ENCODE measurements at regions not wholly inside any gene's neighbourhood (a gene's known extent, or its start where the extent isn't known, plus 50 kb on each side); places are given as distances from the start of the nearest gene placed in this dataset.
"Not testable (repeated sequence)": the region's sequence is repeated elsewhere in the genome, so short reads cannot be mapped to it uniquely, and the experiment has no call there.

- Histone ChIP-seq H3K27ac (ENCODE audit: low read depth, low read length) (no peak overlapping the region), H3K4me1 (ENCODE audit: insufficient read depth, low read length) (no peaks in the 10 kb centered on the region), H3K27me3 (ENCODE audit: insufficient read depth, low read length) (no peaks in the 10 kb centered on the region), H3K4me3 (ENCODE audit: low read length in 2 of 2) (no peak overlapping the region), H3K36me3 (ENCODE audit: insufficient read depth, low read length) (no peaks in the 10 kb centered on the region), H3K9me3 (ENCODE audit: control insufficient read depth in 1 of 2, low read length in 2 of 2) (no peaks in the 10 kb centered on the region)
- POLR2A ChIA-PET (ENCODE audit: partially characterized antibody), result no interaction called here
- CTCF ChIA-PET (ENCODE audit: partially characterized antibody), result no interaction called here
- H3K27ac Mint-ChIP-seq, result no peak overlapping the region
- no peak for DNase-seq
- intact Hi-C loops (cut with micrococcal nuclease), result no loop called here
- H3K9me3 Mint-ChIP-seq, result no peaks in the 10 kb centered on the region
- H3K4me1 Mint-ChIP-seq, result no peaks in the 10 kb centered on the region
- no peaks in the 10 kb centered on the region for H3K27me3 Mint-ChIP-seq
- no peak overlapping the region for H3K4me3 Mint-ChIP-seq
- no peaks in the 10 kb centered on the region for H3K36me3 Mint-ChIP-seq
Observed at GRCh38 chr1:222000131-222000530, 258.2 kb upstream of the DUSP10 start.

- no peak overlapping the region for H3K4me3 Mint-ChIP-seq
- peaks cover 0 to 11% (median 5%) of the 10 kb centered on the region in 4 donors for H3K4me1 Mint-ChIP-seq
- no peaks in the 10 kb centered on the region for H3K9me3 Mint-ChIP-seq
- no peak for DNase-seq
- ChIA-PET POLR2A (ENCODE audit: partially characterized antibody) (no interaction called here), CTCF (ENCODE audit: partially characterized antibody) (no interaction called here)
- Histone ChIP-seq H3K4me1 (ENCODE audit: insufficient read depth, low read length) (no peaks in the 10 kb centered on the region), H3K9me3 (ENCODE audit: control insufficient read depth in 1 of 2, low read length in 2 of 2) (no peaks in the 10 kb centered on the region), H3K36me3 (ENCODE audit: insufficient read depth, low read length) (no peaks in the 10 kb centered on the region), H3K27ac (ENCODE audit: low read depth, low read length) (no peak overlapping the region), H3K4me3 (ENCODE audit: low read length in 2 of 2) (no peak overlapping the region), H3K27me3 (ENCODE audit: insufficient read depth, low read length) (no peaks in the 10 kb centered on the region)
- H3K27me3 Mint-ChIP-seq, result no peaks in the 10 kb centered on the region
- H3K36me3 Mint-ChIP-seq, result no peaks in the 10 kb centered on the region
- peak overlapping the region in 1 of 7 donors; percentile 21 for H3K27ac Mint-ChIP-seq
- intact Hi-C loops (cut with micrococcal nuclease), result no loop called here
Observed at GRCh38 chr1:221998781-221999180, 256.9 kb upstream of the DUSP10 start.

DNA sequence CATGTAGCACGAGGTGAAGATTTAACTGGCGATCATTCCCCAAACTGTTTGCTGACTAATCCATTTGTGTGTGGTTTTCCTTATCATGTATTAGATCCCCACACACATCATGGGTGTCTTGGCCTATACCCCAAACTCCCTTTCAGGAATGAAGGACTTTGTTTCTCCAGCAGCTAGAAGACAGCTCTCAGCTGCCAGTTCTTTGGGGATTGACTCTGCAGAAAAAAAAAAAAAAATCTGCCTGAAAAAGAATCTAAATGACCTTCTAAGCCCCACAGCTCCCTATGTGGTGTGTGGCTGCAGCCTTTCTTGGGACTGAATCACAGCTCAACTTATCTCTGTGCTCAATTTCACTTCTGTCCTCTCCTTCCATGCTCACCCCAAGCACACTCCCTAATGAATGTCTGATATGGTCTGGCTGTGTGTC lies 256.3 kb upstream of the DUSP10 start:
- no peaks in the 10 kb centered on the region for H3K36me3 ChIP-seq (ENCODE audit: insufficient read depth, low read length)
- Mint-ChIP-seq H3K4me1 (peaks cover 0 to 16% (median 6%) of the 10 kb centered on the region in 4 donors), H3K9me3 (no peaks in the 10 kb centered on the region), H3K36me3 (no peaks in the 10 kb centered on the region), H3K4me3 (no peak overlapping the region), H3K27ac (peak overlapping the region in 1 of 7 donors; percentile 21), H3K27me3 (no peaks in the 10 kb centered on the region)
- no peak for DNase-seq
- no peaks in the 10 kb centered on the region for H3K9me3 ChIP-seq (ENCODE audit: control insufficient read depth in 1 of 2, low read length in 2 of 2)
- no peaks in the 10 kb centered on the region for H3K4me1 ChIP-seq (ENCODE audit: insufficient read depth, low read length)
- H3K4me3 ChIP-seq (ENCODE audit: low read length in 2 of 2), result no peak overlapping the region
- ChIA-PET CTCF (ENCODE audit: partially characterized antibody) (no interaction called here), POLR2A (ENCODE audit: partially characterized antibody) (no interaction called here)
- H3K27ac ChIP-seq (ENCODE audit: low read depth, low read length), result no peak overlapping the region
- no peaks in the 10 kb centered on the region for H3K27me3 ChIP-seq (ENCODE audit: insufficient read depth, low read length)
- intact Hi-C loops (cut with micrococcal nuclease), result no loop called here

GRCh38 chr1:221997012-221997411 lies 255.1 kb upstream of the DUSP10 start:
- H3K36me3 Mint-ChIP-seq; H3K27ac Mint-ChIP-seq; H3K9me3 ChIP-seq (ENCODE audit: control insufficient read depth in 1 of 2, low read length in 2 of 2); H3K27ac ChIP-seq (ENCODE audit: low read depth, low read length); intact Hi-C loops (cut with micrococcal nuclease); POLR2A ChIA-PET (ENCODE audit: partially characterized antibody); H3K4me3 Mint-ChIP-seq; DNase-seq; CTCF ChIA-PET (ENCODE audit: partially characterized antibody); H3K36me3 ChIP-seq (ENCODE audit: insufficient read depth, low read length); H3K27me3 Mint-ChIP-seq; H3K4me3 ChIP-seq (ENCODE audit: low read length in 2 of 2); H3K4me1 ChIP-seq (ENCODE audit: insufficient read depth, low read length); H3K27me3 ChIP-seq (ENCODE audit: insufficient read depth, low read length); H3K9me3 Mint-ChIP-seq: not testable (repeated sequence)
- peaks cover 0 to 25% (median 9%) of the 10 kb centered on the region in 4 donors for H3K4me1 Mint-ChIP-seq

DNA sequence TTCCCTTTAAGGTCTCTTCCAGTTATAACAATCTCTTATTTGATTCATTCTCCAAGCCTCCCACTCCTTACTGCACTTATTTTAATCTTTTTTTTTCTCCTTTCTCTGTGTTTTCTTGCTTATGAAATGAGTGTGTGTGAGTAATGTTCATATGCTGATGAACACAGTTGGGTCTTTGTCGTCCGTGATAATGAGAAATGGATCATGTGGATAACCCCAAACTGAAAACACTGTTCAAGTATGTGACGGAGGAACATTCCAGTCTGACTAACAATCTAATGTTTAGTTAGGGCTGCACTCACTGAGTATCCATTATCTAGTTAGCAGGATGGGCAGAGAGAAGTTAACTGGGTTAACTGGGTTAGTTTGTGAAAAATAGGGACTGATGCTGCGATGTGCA lies 253.1 kb upstream of the DUSP10 start:
- CTCF ChIA-PET (ENCODE audit: partially characterized antibody), result no interaction called here
- Mint-ChIP-seq H3K4me3 (no peak overlapping the region), H3K27ac (peak overlapping the region in 2 of 7 donors; percentile 6 to 19), H3K9me3 (no peaks in the 10 kb centered on the region), H3K27me3 (no peaks in the 10 kb centered on the region), H3K4me1 (peaks cover 0 to 28% (median 9%) of the 10 kb centered on the region in 4 donors), H3K36me3 (no peaks in the 10 kb centered on the region)
- H3K9me3 ChIP-seq (ENCODE audit: control insufficient read depth in 1 of 2, low read length in 2 of 2), result no peaks in the 10 kb centered on the region
- no peaks in the 10 kb centered on the region for H3K27me3 ChIP-seq (ENCODE audit: insufficient read depth, low read length)
- H3K4me1 ChIP-seq (ENCODE audit: insufficient read depth, low read length), result no peaks in the 10 kb centered on the region
- POLR2A ChIA-PET (ENCODE audit: partially characterized antibody), result no interaction called here
- no peak overlapping the region for H3K27ac ChIP-seq (ENCODE audit: low read depth, low read length)
- intact Hi-C loops (cut with micrococcal nuclease), result loop anchor here (5.0 kb wide), 1 partner anchor 462 kb away; no protein-coding TSS in a partner anchor
- H3K4me3 ChIP-seq (ENCODE audit: low read length in 2 of 2), result no peak overlapping the region
- no peaks in the 10 kb centered on the region for H3K36me3 ChIP-seq (ENCODE audit: insufficient read depth, low read length)
- no peak for DNase-seq

DNA sequence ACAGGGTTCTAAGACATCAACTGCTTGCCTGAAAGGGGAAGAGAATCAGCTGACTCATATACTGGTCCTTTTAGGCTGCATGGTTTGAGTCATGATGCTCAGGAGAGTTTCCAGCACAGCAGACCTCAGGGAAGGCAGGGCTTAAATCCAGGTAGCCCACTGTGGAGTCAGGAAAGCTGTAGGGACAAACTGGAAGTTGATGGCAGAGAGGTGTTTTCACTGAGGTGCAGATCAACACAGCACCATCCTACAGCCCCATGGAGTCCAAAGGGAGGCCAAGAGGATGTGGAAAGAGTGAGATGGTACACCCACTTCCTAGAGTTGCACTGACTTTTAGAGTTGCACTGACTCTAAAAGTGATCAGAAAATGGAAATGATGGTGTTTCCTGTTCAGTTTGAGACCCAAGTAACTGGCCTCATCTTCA lies 252.4 kb upstream of the DUSP10 start:
- Mint-ChIP-seq H3K27me3 (no peaks in the 10 kb centered on the region), H3K36me3 (no peaks in the 10 kb centered on the region), H3K27ac (no peak overlapping the region), H3K4me1 (peaks cover 0 to 28% (median 9%) of the 10 kb centered on the region in 4 donors), H3K4me3 (no peak overlapping the region), H3K9me3 (no peaks in the 10 kb centered on the region)
- Histone ChIP-seq H3K27ac (ENCODE audit: low read depth, low read length) (no peak overlapping the region), H3K9me3 (ENCODE audit: control insufficient read depth in 1 of 2, low read length in 2 of 2) (no peaks in the 10 kb centered on the region), H3K27me3 (ENCODE audit: insufficient read depth, low read length) (no peaks in the 10 kb centered on the region), H3K4me1 (ENCODE audit: insufficient read depth, low read length) (no peaks in the 10 kb centered on the region), H3K4me3 (ENCODE audit: low read length in 2 of 2) (no peak overlapping the region), H3K36me3 (ENCODE audit: insufficient read depth, low read length) (no peaks in the 10 kb centered on the region)
- CTCF ChIA-PET (ENCODE audit: partially characterized antibody), result no interaction called here
- DNase-seq, result no peak
- intact Hi-C loops (cut with micrococcal nuclease), result loop anchor here (5.0 kb wide), 1 partner anchor 463 kb away; no protein-coding TSS in a partner anchor
- POLR2A ChIA-PET (ENCODE audit: partially characterized antibody), result no interaction called here

- no peaks in the 10 kb centered on the region for H3K27me3 ChIP-seq (ENCODE audit: insufficient read depth, low read length)
- H3K4me3 ChIP-seq (ENCODE audit: low read length in 2 of 2), result no peak overlapping the region
- H3K27ac ChIP-seq (ENCODE audit: low read depth, low read length), result no peak overlapping the region
- intact Hi-C loops (cut with micrococcal nuclease), result loop anchor here (5.0 kb wide), 1 partner anchor 464 kb away; no protein-coding TSS in a partner anchor
- H3K4me1 Mint-ChIP-seq, result peaks cover 0 to 28% (median 9%) of the 10 kb centered on the region in 4 donors
- ChIA-PET POLR2A (ENCODE audit: partially characterized antibody) (no interaction called here), CTCF (ENCODE audit: partially characterized antibody) (no interaction called here)
- no peaks in the 10 kb centered on the region for H3K27me3 Mint-ChIP-seq
- H3K4me3 Mint-ChIP-seq, result no peak overlapping the region
- no peaks in the 10 kb centered on the region for H3K9me3 Mint-ChIP-seq
- no peaks in the 10 kb centered on the region for H3K4me1 ChIP-seq (ENCODE audit: insufficient read depth, low read length)
- H3K36me3 Mint-ChIP-seq, result no peaks in the 10 kb centered on the region
- H3K36me3 ChIP-seq (ENCODE audit: insufficient read depth, low read length), result no peaks in the 10 kb centered on the region
- DNase-seq, result no peak
- H3K27ac Mint-ChIP-seq, result no peak overlapping the region
- no peaks in the 10 kb centered on the region for H3K9me3 ChIP-seq (ENCODE audit: control insufficient read depth in 1 of 2, low read length in 2 of 2)
Observed at GRCh38 chr1:221993444-221993948, 251.6 kb upstream of the DUSP10 start.

DNA sequence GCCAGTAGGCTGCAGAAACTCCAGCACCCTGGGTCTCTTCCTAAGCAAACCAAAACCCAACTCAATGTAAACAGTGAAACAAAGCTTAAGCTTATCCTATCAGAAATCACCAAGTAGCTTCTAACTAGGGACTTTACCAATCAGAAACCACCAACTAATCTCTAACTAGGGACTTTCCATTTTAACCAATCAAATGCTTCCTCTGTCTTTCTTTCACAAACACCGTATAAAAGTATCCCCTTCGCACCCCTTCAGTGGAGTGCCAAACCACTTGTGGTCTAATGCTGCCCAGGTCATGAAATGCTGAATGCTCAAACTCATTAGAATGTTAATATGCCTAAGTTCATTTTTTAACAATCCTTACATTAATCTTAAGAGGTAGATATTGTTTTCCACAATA lies 250.5 kb upstream of the DUSP10 start:
- Histone ChIP-seq H3K27me3 (ENCODE audit: insufficient read depth, low read length) (no peaks in the 10 kb centered on the region), H3K4me3 (ENCODE audit: low read length in 2 of 2) (no peak overlapping the region), H3K36me3 (ENCODE audit: insufficient read depth, low read length) (no peaks in the 10 kb centered on the region), H3K27ac (ENCODE audit: low read depth, low read length) (no peak overlapping the region), H3K9me3 (ENCODE audit: control insufficient read depth in 1 of 2, low read length in 2 of 2) (no peaks in the 10 kb centered on the region), H3K4me1 (ENCODE audit: insufficient read depth, low read length) (no peaks in the 10 kb centered on the region)
- ChIA-PET CTCF (ENCODE audit: partially characterized antibody) (no interaction called here), POLR2A (ENCODE audit: partially characterized antibody) (no interaction called here)
- Mint-ChIP-seq H3K36me3 (no peaks in the 10 kb centered on the region), H3K4me3 (no peak overlapping the region), H3K27me3 (peaks cover 0 to 1% of the 10 kb centered on the region in 2 donors), H3K4me1 (peaks cover 0 to 28% (median 9%) of the 10 kb centered on the region in 4 donors), H3K27ac (no peak overlapping the region), H3K9me3 (no peaks in the 10 kb centered on the region)
- intact Hi-C loops (cut with micrococcal nuclease), result loop anchor here (5.0 kb wide), 1 partner anchor 465 kb away; no protein-coding TSS in a partner anchor
- DNase-seq, result no peak
